SKM-1 treated with dmso at 0.1 percent for 144 hours (cell line): ENCODE measurements at regions not wholly inside any gene's neighbourhood (a gene's known extent, or its start where the extent isn't known, plus 50 kb on each side); places are given as distances from the start of the nearest gene placed in this dataset.
"Not testable (repeated sequence)": the region's sequence is repeated elsewhere in the genome, so short reads cannot be mapped to it uniquely, and the experiment has no call there.

ENCODE experiments used
- DNase-seq: peaks from one replicate; lab custom pipeline; 2025; ENCODE audit not compliant: unreplicated experiment; lab: John Stamatoyannopoulos, UW

DNA sequence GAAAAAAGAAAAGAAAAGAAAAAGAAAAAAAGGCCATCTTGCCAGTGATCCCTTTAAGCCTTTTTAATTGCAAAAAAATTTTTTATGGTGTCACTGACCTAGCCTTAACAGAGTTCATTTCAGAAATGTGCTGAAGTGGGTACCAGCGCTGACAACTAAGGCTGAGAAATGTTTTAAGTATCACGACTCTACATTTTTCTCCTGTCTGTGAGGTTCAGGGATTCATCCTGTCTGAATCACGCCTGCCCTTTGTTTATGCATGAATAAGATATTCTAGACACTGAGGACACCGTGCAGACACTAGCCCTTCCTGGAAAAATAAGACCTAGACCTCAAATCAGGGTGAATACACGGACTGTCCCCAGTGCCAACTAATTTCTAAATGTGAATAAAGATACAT lies 154.4 kb upstream of the NOCT start:
- DNase-seq, result no peak

DNA sequence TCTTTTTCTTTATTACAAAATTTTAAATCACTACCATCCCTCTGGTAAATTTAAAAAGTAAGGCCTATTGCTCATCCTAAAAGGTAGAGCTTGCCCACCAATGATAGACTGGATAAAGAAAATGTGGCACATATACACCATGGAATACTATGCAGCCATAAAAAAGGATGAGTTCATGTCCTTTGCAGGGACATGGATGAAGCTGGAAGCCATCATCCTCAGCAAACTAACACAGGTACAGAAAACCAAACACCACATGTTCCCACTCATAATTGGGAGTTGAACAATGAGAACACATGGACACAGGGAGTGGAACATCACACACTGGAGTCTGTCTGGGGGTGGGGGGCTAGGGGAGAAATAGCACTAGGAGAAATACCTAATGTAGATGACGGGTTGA lies 155.2 kb upstream of the NOCT start:
- DNase-seq, result not testable (repeated sequence)

DNA sequence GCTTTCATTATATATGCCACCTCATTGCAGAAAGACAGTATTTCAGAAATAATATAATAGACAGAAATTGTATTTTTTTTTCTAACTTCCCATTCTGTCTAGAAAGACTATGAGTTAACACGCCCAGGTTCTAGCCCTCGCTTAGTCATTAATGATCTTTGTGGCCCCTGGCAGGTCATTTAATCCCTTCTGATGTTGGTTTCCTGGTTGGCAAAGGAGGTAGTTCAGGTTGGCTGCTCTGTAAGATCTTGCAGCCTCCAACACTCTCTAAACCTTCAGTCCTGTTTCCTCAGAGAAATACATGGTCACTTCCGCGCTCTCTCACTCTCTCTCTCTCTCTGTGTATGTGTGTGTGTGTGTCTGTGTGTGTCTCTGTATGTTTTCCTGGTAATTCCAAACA lies 156.3 kb upstream of the NOCT start:
- DNase-seq, result no peak

DNA sequence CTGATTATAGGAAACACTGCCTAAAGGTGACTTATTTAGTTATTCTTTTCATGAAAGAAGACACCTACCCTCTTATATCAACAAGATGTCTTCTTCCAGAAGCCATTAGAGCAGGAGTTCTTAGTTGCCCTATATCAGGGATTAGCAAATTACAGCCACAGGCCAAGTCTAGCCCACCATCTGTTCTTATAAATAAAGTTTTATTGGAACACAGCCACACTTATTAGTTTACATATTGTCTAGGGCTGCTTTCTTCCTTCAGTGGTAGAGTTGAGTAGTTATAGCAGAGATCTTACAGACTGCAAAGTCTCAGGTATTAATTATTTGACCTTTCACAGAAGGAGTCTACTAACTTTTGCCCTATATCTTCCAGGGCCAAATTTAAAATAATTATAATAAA lies 157.2 kb upstream of the NOCT start:
- DNase-seq, result no peak

DNA sequence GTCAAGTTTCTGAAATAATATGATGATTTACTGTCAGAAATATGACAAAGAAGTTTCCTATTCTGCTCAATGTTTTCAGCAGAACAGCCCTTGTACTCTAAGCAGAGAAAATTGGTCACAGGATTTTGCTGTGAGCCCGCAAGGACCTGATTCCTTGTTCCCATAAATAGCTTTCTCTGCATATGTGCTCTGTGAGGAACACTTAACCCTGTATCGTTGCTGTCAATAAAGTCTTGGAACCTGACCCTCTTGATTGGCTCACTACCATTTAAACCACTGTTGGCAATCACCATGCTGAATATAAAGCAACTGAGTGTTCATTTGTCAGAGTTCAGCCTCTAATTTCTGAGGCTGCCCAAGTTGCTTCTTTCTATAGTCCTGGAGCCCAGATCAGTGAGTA lies 158.2 kb upstream of the NOCT start:
- DNase-seq, result no peak

DNA sequence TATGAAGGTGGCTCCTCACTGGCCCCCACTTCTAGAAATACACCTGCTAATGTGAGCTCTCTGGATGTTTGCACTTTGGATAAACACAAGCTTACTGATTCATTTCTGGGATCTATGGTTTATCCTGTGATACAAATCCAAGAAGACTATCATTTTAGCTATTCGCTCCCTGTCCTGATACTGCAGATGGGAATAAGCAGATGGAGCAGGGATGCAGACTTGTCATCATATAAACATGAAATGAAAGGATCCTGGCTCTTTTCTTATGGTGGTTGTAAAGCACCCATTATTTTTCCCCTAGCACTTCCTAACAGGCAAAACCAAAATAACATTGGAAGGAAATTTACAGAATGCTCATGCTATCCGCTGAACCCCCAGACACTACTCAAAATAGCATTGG lies 162.9 kb upstream of the NOCT start:
- DNase-seq, result no peak

DNA sequence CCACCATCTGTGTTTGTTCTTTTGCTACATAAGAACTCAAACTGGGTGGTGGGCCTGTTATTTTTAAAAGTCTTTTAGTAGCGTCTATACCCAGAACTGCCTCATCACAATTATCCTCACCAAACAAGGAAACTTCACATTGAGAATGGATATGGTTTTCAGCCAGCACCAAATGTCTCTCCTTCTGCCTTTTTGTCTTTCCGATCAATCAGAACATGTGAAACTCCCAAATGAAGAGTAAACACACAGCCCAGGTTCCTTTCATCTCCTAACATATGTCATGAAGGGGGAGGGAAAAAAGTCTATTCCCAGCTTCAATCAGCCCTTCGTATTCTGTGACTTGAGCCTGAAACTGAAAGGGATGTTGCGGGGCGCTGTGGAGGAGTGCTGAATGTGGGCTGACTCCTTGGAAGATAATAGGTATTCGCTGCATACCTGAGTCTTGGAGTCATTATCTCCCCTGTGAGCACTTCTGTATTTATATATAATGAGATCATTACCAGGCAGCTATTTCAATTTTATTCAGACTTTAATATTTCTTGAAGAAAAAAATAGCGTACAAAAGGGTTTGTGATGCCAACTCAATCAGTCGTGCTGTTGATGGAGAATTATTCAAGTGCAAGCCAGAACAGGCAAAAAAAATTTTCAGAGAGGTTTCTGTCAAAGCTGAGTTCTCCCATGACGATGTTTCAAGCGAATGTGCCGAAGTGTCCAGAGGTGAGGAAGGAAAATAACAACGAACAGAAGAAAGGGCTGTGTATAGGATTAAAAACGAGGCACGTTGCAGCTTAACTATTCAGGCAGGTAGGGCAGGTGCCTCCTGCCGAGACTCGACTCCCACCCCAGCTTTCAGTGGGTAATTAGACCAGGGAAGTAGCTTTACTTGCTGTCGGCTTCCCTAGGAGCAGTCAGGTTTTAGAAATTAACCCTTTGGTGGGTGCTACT lies 163.9 kb upstream of the NOCT start:
- no peak for DNase-seq

DNA sequence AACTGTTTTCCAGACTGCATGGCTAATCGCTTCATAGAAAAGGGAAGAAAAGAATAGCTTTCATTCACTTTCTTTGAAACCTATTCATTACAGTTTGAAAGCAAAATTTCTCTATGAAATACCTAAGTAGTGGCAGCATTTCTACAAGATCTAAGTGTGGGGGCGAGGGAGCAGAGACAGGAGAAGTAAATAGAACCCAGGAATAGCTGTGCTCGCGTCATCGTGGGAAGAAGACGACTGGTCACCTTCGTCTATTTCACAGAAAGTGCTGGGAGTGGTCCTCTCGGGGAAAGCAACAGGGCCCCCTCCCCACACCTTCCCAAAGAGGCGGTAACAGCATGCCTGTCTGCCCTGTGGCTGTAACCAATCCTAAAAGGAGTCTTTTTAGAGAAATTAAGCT lies 169.9 kb upstream of the NOCT start:
- no peak for DNase-seq

DNA sequence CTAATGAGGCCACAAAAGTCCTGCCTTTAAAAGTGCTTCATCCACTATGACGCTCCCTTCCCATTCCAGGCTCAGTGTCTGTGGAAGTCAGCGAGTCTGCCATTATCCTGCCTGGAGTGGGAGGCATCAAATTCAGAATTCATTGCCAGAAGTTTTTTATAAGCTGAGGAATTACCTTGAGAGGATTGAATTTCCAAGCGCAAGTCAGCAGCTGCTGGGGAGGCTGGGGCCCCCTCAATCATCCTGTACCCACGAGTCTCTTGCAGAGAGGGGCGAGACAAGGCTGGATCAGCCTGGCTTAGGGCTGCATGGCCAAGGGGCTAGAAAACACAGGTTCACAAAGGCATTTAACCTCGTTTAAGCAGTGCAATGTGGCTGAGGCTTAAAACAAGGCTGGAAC lies 170.5 kb upstream of the NOCT start:
- no peak for DNase-seq

DNA sequence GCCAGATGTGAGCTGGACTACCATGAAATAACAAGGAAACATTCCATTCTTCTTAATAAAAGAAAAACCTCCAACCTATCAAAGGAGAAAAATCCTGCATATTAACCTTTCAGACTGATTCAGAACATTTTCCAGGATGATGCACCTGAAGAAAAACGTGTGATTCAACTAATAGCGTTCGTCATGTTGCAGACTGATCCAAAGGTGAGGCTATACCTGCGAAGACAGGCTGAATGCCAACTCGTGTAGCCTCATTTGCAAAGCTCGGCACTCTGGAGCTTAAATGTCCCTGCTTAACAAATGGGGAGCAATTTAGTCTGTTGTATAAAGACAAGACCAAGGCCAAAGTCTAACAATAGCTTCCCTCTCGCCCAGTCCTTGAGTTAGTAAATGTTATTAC lies 172.0 kb upstream of the NOCT start:
- no peak for DNase-seq

DNA sequence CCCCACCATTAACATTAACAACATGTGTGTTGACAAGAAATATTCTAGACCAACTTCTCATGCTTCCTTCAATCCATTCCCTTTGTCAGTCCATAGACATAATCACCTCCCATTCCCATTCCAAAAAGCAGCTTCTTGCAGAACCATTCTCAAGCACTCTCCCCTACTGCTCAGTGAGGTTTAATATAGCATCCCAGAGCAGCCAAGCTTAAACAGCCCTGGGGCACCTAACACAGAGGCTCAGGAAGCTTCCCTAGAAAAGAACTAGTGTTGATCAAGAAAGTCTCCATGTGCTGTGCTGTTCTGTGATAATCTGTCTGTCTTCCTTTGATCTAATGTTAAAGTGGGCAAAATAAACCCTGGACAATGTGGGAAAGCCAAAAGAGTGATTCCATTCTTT lies 174.2 kb upstream of the NOCT start:
- DNase-seq, result no peak

DNA sequence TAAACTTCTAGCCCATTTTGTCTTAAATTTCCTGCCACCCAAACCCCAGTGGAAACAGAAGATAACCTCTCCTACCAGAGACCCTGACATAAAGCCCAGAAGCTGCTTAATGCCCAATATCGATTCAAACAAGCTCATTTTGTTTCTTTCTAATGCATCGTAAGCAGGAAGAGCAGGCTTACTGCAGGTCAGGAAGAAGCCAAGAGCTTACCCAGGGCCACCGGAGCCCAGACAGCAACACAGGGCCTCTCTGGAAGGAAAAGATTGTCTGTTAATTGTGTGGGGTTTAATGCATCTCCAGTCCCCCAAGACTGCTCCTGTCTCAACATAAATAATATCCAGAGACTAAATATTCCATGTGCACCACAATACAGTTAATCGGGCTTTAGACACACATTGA lies 177.3 kb upstream of the NOCT start:
- no peak for DNase-seq

DNA sequence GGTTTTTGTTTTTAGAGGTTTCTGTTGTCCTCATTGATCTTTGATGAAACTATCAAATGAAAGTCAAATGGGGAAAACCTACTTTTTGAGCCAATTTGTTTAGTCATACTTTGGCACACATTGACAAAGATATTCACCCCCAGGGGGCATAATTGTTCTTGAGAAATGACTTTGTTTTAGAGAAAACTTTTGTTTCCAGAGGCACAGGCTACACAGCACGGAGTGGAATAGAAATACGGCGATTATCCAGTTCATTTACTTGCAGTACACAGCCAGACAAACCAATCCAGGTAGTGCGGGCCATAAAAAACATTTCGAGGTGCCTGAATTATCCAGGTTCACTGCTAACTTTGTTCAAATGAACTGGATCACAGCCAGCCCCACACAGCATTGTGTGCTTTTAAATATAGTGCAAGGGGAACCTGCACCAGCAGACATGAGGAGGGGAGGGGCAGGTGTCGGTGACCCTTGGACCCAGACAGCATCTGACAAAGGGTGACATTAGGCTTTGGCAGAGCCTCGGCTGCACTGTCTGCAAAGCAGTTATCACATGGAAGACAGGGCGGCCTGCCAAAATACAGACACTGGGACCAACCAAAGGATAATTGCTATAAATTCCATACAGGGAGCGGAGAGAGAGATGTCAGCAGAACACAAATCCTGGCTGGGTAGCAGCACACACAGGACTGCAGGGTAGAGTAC lies 179.6 kb upstream of the NOCT start:
- no peak for DNase-seq

DNA sequence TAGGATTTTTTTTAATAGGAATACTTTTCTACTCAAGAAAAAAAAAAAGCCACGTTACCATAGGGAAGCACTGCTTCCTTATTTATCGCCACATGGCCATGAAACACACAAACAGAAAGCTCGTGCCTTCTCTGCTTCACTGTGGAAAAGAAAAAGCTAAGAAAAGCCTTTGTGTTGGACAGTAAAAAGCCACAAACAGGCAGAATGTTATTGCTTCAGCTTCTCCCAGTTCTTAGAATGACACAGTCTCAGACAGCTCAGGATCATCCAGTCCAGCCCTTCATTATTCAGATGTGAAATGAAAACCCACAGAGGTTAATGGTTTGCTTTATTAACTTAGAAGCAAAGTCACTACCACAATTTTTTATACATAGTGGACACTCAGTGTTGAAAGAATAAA lies 181.6 kb upstream of the NOCT start:
- peak; percentile 20 for DNase-seq

DNA sequence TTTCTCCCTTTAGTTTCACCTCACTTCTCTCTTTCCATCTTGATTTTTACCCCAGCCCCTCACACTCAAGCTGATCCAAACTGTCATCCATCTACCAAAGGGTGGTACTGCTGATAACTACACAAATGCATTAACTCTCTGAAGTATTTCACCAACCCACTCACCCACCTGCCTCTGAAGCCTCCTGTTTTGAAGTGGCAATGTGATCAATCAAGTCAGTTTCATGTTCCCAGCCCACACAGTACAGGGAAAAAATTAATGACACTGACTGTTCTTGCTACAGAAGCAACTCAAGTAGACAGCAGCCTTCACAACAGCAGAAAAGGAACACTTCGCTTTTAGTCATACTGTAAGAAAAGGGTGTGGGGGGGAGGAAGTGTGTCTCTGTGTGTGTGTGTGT lies 183.0 kb upstream of the NOCT start:
- DNase-seq, result no peak

DNA sequence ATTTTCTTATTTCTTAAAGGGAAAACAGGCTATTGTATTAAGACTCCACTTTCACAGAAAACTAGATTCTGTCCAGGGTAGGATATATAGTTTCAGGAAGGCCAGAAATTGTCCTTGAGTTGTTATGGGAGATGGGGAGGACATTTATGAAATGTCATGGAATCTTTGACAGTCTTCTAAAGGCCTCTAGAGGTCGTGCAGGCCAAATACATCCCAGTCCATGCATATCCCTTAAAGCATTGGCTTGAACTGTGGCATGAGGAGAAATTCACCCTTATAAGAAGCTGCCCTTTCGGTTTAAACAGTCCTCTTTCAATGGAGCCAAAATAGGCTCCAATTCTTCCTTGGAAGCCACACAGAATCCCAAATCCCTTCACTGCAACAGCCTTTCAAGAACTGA lies 183.6 kb upstream of the NOCT start:
- DNase-seq, result no peak

DNA sequence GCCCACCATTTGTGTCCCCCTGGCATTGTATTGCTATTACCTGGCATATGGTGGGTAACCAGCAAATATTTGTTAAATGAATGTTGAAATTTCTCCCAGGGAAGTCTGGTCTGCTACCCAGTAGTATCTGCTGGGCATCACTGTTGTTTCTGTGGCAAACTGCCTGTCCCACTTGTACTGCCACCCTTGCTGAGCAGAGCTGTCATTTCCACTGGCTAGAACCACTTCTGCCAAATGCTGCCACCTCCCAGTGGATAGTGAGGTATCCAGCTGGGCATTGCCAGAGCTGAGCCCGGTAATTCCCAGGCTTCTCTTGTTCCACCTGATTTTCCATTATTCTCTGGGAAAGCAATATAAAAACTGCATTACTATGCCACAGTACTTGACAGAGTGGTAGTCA lies 186.7 kb upstream of the NOCT start:
- no peak for DNase-seq

DNA sequence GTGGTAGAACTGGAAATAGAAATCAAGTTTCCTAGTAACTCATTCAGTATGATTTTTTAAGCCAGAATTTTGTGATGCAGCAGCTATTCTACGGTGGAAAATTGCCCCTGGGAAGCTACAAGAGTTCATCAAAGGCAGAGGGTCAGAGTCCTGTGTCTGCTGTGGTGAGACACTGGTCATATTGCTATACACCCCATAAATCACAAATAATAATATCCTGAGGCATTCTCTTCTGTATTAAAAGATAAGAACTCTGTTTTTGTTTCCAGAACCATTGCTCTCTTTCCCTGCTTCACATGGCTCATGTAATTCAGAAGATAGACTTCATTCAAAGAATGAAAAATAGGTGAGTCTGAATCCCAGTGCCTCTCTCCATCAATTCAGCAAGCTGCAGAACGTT lies 188.8 kb upstream of the NOCT start:
- DNase-seq, result no peak

DNA sequence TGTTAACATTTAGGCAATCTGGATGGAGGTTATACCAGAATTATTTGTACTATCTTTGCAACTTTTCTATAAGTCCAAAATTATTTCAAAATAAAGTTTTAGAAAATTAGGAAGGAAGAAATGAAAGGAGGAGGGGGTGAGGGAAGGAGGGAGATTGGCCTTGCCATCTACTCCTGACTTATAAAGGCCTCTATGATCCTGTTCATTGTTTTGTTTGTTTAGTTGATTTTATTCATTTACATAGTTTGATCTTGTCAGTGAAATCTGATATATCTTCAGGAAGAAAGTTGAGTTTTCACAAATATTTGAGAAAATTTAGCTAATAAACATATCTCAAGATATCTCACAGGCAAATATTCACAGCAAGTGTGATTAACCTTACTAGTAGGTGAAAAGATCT lies 189.3 kb upstream of the NOCT start:
- DNase-seq, result no peak

DNA sequence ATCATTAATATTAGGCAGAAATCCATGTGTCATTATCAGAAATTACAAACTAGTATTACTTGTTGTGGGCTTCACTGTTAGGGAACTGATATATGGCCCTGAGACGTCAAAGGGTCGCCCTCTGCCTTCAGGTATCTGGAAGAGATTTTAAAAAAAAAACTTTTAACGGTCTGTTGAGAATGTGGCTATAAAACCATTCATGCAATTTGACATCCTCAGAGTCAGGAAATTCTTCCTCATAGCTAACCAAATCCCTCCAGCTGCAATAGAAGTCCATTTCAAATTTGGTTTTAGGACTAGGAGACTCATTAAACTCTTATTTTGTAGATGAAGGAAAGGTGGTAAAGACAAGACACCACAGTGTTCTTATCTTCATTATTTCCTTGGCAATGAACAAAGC lies 194.2 kb upstream of the NOCT start:
- no peak for DNase-seq

DNA sequence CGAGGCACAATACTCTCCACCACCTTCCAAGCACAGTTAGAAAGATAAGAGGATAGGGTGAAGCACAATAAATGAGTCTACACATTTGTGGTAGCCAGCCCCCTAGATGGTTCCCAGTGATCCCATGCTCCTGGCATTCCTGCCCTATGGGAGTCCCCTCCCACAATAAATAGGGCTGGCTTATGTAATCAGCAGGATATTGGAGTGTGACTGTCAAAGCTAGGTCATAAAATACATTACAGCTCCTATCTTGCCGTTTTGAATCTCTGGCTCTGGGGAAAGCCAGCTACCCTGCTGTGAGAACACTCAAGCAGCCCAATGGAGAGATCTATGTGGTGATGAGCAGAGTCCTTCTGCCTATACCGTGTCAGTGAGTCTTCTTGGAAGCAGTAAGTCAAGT lies 198.7 kb upstream of the NOCT start:
- DNase-seq, result no peak

DNA sequence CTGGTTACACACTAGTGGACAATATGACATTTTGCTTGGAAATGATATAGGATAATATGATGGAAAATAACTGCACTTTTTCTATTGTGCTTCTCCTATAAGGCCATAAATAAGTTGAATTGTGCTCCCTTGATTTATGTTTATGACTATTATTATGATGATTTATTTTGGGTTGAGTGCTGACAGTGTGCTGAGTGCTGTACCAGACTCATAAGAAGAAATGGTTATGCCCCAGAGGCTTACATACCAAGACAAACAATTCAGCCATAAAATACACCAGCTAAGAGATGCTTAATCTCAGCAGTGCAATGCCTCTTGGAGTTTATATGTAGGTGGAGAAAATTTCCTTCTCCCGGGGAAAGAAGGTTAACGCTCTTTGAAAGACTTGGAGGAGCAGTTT lies 199.8 kb upstream of the NOCT start:
- no peak for DNase-seq

DNA sequence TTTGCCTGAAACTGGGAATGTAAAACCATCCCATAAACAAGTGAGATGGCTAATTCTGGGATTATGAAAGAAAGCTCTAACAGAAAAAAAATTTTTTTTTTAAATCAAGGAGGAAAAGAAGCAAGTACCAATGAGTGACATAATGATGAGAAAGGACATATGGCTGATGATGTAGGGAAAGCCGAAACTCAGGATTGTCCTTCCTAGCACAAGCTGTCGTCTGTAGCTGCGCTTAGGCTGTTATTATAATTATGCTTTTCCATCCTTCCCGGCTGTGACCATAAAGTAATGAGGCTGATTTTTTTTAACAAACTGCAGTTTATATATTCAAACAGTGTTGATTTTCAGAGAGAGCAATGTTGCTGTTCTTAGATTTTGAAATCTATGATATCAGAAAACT lies 209.8 kb upstream of the NOCT start:
- DNase-seq, result no peak
